G401.6 (cell line): ENCODE measurements at regions not wholly inside any gene's neighbourhood (a gene's known extent, or its start where the extent isn't known, plus 50 kb on each side); places are given as distances from the start of the nearest gene placed in this dataset.
"Not testable (repeated sequence)": the region's sequence is repeated elsewhere in the genome, so short reads cannot be mapped to it uniquely, and the experiment has no call there.

Source experiments
- FAIRE-seq: peaks from 2 replicates; lab custom pipeline; 2012; peaks lifted over from hg19 to GRCh38; lab: Jason Lieb, UNC

DNA sequence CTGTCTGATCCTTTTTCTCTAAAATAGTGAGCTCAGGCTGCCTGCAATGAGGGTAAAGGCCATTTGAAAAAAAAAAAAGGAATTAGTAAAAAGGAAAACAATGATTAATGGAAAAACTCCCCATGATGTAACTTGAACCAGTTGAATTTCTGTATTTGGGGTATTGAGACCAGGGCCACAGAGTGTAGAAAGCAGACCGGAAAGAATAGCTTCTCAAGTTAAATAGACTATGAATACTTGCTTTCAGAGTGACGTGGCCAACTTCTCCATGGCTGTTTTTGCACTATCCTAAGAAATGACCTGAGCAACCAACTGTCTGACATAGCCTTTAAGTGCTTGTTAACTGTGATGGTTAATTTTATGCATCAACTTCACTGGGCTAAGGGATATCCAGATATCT lies 222.1 kb upstream of the INTU start:
- FAIRE-seq, result no peak

DNA sequence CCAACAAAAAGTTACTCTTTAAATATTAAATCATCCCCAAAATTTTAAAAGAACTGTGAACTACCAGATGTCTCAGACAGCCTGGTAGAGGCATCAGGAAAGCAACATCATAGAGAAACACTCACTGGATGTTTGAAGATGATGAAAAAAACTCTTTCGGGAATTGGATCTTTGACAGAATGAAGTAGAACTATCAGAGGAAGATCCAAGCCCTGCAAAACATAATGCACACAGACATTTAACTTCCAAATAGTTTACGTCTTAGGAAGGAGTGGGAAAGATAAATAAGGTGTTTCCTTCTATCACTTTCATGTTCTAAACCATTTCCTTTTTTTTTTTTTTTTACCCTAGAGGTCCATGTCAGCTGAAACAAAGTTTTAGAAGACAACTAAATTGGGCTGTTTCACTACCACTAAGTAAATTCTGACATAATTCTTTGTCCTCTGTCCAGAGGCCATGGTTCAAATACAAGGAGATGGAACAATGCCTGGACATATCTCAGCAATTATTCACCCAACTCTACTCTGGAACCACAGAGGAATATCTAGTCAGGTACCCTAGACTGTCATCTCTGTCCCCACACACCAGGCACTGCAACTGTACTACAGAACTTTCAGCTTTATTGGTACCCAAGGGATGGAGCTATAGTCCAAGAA lies 217.7 kb upstream of the INTU start:
- FAIRE-seq, result no peak

DNA sequence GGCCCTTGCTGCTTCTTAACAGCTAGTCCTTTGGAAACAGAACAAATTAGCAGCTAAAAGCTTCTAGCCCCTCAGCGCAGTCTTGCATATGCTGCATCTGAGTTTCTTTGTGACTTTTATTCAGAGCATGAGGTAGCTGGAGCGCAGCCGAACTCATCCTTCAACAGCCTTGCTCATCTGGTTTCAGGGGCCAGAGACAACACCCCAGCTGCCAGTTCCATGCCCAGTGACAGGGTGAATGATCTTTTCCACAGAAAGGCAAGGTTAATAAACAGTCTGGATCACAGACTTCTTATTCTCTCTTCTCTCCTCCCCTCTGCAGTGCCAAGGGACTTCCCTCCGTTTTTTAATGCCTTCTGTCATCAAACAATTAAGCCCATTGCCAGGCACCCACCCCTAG lies 216.6 kb upstream of the INTU start:
- no peak for FAIRE-seq

DNA sequence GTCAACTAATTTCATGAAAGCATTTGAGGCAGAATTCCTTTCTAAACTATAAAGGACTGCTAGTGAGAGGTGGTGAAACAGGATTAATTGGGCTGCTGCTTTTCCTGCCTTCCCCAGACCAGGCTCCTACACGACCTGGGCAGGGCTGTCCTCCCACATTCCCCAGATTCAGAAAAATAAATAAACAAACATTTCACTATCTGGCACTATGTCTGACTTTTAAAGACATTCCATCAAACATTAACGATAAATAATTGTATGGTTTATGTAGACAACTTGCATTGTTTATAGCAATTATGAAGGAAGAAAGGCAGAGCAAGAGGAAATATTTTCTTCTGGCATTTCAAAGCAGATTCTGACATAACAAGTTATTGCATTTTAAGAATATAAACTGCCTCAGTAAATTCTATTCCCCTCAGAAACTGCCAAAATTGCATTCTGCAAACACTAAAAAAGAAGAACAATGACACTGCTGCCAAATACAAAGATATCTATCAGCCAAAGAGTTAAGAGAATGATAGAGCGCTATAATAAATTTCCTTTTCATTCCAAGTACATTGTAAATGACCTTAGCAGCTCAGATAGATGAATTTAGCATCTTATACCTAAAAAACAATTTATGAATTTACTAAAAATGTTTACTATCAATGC lies 214.7 kb upstream of the INTU start:
- FAIRE-seq, result no peak

DNA sequence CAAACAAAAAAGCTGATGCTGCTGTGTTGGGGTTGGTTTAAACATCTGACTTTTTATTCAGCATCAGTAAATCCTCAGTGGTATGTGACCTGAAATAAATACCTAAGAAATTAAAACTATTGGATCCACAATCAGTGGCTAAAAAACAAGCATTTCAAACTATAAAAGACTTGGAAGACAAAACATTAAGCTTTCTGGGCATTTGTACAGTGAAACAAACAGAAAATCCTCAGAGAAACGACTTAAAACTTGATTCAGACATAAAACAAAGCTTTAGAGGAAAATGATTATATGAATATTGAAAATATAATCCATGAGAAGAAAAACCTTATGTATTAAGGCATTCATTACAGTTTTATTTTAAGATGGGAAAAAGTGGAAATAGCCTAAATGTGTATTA lies 213.3 kb upstream of the INTU start:
- FAIRE-seq, result no peak

DNA sequence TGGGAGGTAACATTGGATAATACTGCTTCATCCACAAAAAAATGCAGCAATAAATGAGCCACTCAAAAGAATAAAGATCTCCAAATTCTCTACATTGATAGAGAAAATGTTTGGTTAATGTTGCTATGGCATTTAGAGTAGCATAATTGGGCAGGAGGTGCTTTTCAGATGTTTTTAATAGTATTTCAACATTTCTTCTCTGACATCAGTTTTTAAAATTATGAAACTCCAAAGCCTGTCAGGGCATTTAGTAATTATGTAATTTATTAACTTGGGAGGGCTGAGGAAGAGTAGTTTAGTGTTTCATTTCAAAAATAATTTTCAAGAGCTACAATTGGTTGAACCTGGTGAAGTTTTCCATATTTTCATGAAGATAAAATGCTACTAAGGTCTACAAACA lies 211.3 kb upstream of the INTU start:
- no peak for FAIRE-seq

DNA sequence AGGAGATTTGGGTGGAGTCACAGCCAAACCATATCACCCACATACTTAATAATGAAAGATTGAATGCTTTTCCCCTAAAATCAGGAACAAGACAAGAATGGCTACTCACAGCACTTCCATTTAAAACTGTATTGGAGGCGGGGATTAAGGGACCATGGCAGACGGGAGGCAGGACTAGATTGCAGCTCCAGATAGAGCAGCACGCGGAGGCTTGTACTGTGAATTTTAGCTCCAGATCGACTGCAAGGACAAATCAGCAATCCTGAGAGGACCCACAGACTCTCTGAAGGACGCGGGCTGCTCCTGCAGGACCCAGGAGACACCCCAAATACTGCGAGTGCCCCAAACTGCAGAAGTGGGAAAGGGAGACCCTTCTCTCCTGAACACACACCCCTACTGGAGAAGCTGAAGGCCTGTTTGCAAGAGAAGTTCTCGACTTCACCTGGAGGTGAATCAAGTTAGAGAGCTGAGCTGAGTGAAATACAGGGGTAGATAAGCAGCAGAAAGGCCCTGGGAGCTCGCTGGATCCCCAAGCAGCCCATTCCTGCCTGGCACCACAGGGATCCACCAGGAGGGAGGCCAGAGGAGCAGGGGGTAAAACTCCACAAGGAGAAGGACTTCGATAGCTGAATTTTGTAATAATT lies 207.4 kb upstream of the INTU start:
- no peak for FAIRE-seq

DNA sequence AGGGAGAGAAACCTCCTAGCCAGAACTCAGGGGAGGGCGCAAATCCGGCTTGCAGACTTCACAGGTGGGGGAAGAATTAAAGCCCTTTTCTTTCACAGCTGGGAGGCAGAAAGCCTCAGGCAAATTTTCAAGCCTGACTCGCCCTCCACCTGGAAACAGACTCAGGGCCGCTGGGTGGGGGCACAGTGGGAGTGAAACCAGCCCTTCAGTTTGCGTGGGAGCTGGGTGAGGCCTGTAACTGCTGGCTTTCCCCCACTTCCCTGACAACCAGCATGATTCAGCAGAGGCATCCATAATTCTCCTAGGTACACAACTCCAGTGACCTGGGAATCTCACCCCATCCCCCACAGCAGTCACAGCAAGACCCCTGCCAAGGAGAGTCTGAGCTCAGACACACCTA lies 206.9 kb upstream of the INTU start:
- FAIRE-seq, result no peak

DNA sequence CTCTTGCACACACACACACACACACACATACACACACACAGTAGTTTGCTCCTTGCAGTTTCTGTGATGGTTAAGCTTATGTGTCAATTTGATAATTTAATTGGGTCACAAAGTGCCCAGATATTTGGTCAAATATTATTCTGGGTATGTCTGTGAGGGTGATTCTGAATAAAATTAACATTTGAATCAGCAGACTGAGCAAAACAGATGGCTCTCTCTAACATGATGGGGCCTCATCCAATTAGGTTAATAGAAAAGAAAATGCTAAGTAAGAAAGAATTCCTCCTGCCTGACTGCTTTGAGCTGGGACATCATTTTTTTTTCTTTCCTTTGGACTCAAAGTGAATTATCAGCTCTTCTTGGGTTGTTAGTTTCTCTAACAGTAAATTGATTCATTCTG lies 191.2 kb upstream of the INTU start:
- FAIRE-seq, result no peak

DNA sequence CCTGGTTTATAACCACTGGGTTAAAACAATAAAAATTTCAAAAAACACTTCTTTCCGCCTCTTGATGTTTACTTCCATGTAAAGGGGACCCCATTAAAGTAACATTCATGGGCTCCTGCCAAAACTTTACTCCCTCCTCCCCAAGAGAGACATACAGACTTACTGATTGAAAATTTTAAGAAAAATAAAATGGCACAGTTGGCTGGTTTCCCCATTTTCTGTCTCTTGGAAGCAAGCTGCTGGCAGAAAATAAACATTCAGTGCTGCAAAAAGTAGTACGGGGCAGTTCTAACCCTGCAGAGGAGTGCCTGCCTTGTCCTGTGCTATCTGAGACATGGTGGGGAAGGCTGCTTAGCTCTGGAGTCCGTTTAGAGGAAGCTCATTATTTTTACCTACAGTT lies 187.3 kb upstream of the INTU start:
- no peak for FAIRE-seq

DNA sequence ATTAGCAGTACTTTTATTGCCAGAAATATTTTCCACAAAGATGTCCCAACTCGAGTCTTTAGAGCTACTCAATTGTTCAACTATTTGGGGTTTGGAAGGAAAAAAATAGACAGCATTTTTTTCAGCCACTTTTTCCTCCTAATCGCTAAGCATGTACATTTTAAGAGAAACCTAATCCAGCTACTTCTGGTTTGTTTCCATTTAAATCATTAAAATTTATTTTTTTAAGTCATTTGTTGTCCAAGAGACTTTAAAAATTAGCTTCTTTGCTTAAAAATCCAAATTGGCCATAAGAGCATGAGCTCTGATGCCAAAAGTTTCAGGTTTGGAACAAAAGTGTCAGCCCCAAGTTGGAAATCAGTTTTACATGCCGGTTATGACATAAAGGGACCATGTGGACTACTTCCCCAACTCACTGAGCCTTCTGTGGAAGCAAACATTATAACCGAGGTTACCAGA lies 186.3 kb upstream of the INTU start:
- no peak for FAIRE-seq

DNA sequence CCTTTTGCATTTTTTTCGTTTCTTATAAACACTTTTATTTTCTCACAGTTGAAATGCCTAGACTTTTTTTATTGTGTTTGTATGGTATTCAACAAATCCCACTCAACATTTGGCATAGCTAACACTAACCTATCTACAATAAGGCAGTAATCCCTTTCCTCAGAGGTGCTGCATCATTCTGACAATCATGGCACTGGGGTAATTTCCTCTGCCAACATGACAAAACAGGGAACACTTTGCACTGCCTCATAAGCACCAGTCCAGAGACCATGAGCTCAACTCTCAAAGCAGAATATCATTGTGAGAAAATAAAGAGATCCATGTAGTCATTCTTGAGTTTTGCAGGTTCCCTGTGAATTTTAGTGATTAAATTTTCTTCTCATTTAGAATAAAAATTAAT lies 183.8 kb upstream of the INTU start:
- no peak for FAIRE-seq

DNA sequence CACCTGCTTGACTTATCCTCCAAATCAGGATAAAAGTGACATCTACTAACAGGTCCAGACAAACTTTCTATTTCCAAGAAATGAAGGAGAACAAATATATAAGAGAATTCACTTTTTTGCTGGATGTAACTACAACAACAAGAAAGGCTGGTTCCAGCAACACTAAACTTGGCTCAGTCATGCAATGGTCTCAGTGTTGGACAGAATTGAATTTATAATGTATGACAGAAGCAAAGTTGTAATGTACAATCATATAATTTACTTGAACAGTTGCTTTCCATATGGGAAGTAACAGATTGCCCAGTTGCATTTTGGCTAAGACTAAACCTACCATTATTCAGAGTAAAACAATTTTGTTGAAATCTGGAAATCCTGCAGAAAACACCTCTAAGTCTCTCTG lies 183.3 kb upstream of the INTU start:
- FAIRE-seq, result no peak

DNA sequence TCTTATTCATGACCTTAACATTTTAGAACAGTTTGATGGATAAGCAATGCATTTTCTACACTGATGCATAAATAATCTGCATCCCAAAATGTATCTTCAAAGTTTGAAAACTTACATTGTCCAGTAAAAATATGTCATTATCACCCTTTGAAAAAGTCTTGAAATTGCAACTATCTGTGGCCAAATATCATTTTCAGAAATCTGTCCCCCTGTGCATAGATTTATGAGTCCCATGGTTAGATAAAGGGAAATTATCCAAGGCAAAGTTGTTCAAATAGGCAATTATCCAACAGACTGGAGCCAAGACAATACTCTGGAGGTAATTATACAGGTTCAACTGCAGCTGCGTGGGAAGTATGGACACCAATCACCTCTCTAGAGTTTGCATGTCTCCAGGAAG lies 182.5 kb upstream of the INTU start:
- FAIRE-seq, result no peak

DNA sequence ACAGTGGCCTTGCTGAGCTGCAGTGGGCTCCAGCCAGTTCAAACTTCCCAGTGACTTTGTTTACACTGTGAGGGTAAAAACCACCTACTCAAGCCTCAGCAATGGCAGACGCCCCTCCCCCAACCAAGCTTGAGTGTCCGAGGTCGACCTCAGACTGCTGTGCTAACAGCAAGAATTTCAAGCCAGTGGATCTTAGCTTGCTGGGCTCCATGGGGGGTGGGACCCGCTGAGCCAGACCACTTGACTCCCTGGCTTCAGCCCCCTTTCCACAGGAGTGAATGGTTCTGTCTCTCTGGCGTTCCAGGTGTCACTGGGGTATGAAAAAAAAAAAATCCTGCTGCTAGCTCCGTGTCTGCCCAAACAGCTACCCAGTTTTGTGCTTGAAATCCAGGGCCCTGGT lies 168.9 kb upstream of the INTU start:
- FAIRE-seq, result no peak

DNA sequence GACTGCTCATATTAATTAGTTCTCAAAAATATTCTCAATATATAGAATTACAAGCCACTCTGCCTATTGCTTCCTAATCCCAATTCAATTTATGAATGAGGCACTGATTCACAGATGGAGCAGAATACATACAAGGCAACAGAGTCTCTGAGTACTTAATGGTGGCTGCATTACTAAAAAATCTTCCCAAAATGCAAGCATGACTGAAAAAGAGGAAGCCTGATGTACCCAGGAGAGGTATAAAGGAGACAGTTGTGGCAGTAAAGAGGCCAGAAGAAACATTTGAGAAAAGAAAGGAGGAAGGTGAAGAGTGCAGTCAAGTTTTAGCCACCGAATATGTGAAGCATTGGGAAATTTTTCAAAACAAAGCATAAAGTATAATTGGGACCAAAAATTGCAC lies 163.2 kb upstream of the INTU start:
- FAIRE-seq, result no peak

DNA sequence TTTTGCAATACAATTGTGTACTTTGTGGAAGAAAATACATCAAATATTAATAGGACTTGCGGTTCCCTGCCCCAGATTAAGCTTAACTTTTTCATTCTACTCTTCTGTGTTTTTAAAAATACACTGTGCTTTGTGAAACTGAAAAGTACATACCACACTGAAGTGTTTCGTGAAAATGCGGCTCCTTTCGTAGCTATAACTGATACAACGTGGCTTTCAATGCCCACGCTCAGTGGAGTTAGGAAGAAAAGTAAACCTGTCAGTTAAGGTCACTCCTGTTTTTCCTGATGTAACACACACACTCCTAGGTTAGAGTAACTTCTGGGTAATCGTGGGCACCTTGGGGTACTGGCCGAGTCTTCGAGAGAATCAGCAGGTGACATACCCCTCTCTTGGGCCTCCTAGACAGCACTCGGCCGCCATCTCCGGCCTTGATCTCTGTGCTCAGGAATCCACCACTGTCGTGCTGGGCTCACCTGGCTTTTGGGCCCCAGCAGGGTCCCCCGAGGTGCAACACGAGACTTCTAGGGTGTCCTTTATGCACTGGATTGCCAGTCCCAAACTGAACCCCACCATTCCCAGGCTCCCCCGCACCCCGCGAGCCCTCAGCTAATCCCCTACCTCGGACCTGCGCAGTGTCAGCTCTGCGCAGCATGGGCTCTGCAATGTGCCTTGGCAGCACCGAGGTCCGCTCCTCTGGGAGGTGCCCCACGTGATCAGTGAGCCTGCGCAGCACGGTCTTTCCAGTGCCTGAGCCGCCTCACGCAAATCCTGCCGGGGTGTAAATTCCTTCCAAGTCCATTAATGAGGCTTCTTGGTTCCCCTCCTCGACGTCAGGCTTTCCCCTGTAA lies 162.6 kb upstream of the INTU start:
- FAIRE-seq, result no peak

DNA sequence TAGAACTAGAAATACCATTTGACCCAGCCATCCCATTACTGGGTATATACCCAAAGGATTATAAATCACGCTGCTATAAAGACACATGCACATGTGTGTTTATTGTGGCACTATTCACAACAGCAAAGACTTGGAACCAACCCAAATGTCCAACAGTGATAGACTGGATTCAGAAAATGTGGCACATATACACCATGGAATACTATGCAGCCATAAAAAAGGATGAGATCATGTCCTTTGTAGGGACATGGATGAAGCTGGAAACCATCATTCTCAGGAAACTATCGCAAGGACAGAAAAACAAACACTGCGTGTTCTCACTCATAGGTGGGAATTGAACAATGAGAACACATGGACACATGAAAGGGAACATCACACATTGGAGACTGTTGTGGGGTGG lies 154.5 kb upstream of the INTU start:
- FAIRE-seq, result not testable (repeated sequence)

DNA sequence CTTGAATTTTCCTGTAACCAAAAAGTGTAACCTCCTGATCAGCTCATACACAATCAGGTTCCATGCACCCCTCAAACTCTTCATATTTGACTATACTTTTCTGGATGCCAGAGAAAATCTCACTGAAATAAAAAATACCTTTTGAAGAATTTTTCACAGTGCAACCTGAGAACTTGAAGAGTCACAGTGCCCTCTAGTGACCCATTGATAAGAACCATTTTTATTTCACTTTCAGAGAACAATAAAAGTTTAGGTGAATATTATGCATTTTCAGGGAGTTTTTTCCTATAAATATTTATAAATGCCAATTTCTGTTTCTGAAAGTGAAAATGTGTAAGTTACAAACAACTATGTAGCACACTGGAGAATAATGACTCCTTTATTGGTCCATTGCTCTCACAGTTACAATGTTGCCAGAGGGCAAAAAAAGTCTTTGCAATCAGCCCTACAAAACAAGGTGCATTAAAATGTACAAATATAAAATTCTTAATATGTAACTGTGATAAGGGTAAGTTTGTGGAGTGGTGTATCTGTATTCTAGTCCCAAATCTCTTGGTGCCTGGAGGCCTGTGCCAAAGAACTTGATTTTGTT lies 153.6 kb upstream of the INTU start:
- peak; percentile 89 for FAIRE-seq

DNA sequence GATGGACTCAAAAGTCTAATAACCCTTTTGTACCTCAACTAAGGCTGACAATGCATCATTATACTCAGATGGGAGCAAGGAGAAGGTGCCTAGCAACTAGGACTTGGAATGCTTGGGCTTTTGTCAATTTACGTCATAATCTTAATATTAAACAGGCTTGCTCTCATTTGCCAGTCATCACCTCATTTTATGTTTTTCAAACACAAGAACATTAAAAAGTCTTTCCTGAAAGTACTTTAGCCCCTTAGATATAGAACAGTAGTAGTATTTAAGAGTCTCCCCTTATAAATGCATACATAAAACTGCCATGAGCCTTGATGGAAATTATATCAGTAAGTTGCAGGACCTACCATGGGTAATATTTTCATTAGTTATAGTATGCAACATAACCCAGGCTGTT lies 150.7 kb upstream of the INTU start:
- FAIRE-seq, result no peak

DNA sequence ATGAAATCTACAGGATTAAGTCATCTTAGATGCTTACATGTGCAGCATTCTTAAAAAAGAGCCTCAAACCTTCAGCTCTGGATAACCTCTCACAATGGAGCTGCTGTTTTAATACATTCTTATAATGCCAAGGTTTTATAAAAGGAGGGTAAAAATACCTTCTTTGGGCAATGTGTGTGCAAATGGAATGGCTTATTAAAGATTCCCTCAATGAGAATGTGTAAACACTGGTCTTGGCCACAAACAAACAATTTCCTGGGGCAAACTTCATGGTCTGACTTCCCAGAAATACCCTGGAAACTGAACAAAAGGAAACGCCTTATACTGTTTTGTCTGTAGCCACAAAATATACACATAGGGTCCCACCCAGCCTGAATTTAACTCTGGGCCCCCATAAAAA lies 148.6 kb upstream of the INTU start:
- FAIRE-seq, result no peak

DNA sequence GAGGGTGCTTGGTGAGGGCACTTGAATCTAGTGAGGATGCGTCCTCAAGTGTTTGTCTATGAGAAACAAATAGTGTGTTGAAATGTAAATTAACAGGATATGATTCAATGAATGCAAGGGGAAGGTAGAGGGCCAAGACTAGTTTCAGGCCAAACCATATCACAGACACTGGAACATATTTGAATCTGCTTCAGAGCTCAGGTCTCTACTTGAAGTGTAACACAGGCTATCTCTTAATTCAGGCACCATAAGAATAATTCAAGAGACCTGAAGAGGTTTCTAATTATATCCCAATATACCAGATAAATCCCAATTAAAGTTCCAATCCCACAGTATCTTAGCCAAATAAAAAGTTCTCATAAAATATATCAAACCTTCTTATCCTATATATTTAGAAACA lies 146.5 kb upstream of the INTU start:
- no peak for FAIRE-seq

DNA sequence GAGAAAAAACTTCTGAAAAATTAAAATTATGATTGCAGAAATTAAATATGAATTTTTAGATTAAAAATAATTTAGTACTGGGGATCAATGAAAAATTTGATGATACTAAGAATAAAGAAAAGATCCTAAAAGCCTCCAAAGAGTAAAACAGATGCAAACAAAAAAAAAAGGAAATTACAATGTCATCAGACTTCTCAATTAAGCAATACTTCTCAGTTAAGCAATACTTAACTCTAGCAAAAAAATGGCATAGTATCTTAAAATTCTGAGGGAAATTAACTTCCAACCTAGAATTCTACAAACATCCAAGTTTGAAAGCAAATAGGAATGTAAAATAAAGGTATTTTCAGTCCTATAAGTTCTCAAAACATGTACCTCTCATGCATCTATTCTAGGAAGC lies 141.2 kb upstream of the INTU start:
- FAIRE-seq, result no peak
